H9 (cell line): ENCODE measurements at regions not wholly inside any gene's neighbourhood (a gene's known extent, or its start where the extent isn't known, plus 50 kb on each side); places are given as distances from the start of the nearest gene placed in this dataset.

Experiments used
- DNase-seq: peaks from one replicate; pipeline ENCODE4 v3.0.0-alpha.2; 2017
- H2AFZ ChIP-seq: one replicate; pipeline ENCODE4 v1.6.1; 2013; ENCODE audit warnings: mild to moderate bottlenecking, low read length, control low read depth, moderate library complexity
- H2AK5ac ChIP-seq: 2 replicates; pipeline ENCODE4 v1.6.1; 2013; ENCODE audit warnings: low read length, control low read depth, mixed read lengths; ENCODE audit not compliant: insufficient read length
- H2BK120ac ChIP-seq: one replicate; pipeline ENCODE4 v1.6.1; 2013; ENCODE audit warnings: low read depth, mild to moderate bottlenecking, low read length, control low read depth, inconsistent platforms; ENCODE audit not compliant: poor library complexity, severe bottlenecking
- H2BK12ac ChIP-seq: 2 replicates; pipeline ENCODE4 v1.6.1; 2013; ENCODE audit warnings: low read length, control low read depth, mixed read lengths, low read depth; ENCODE audit not compliant: insufficient read length
- H2BK15ac ChIP-seq: 2 replicates; pipeline ENCODE4 v1.6.1; 2013; ENCODE audit warnings: low read depth, low read length, control low read depth
- H2BK20ac ChIP-seq: one replicate; pipeline ENCODE4 v1.6.1; 2013; ENCODE audit warnings: low read depth, mild to moderate bottlenecking, low read length, control low read depth, inconsistent platforms; ENCODE audit not compliant: poor library complexity, severe bottlenecking
- H2BK5ac ChIP-seq: 2 replicates; pipeline ENCODE4 v1.6.1; 2013; ENCODE audit warnings: low read length, control low read depth, mixed read lengths; ENCODE audit not compliant: insufficient read length
- H3K14ac ChIP-seq: 2 replicates; pipeline ENCODE4 v1.6.1; 2013; ENCODE audit warnings: low read length, control low read depth; ENCODE audit not compliant: insufficient read depth
- H3K18ac ChIP-seq: 2 replicates; pipeline ENCODE4 v1.6.1; 2013; ENCODE audit warnings: low read depth, mild to moderate bottlenecking, mixed read lengths, low read length, control low read depth; ENCODE audit not compliant: insufficient read length
- H3K23ac ChIP-seq: 2 replicates; pipeline ENCODE4 v1.6.1; 2013; ENCODE audit warnings: low read length, control low read depth, mixed read lengths, low read depth; ENCODE audit not compliant: insufficient read length
- H3K23me2 ChIP-seq: 2 replicates; pipeline ENCODE4 v1.6.1; 2013; ENCODE audit warnings: low read depth, mild to moderate bottlenecking, mixed read lengths, low read length, control low read depth; ENCODE audit not compliant: insufficient read length, poor library complexity, severe bottlenecking
- H3K27ac ChIP-seq: 2 replicates; pipeline ENCODE4 v1.5.1; 2013; ENCODE audit warnings: low read length, control low read depth, mixed read lengths, low read depth; ENCODE audit not compliant: insufficient read length
- H3K27me3 ChIP-seq: 2 replicates; pipeline ENCODE4 v1.6.1; 2013; ENCODE audit warnings: low read length, control low read depth, inconsistent platforms; ENCODE audit not compliant: insufficient read depth
- H3K4ac ChIP-seq: 2 replicates; pipeline ENCODE4 v1.6.1; 2013; ENCODE audit warnings: low read depth, mild to moderate bottlenecking, control low read depth, inconsistent platforms, low read length, moderate library complexity
- H3K4me1 ChIP-seq: 2 replicates; pipeline ENCODE4 v1.6.1; 2013; ENCODE audit warnings: low read length, control low read depth, inconsistent platforms; ENCODE audit not compliant: insufficient read depth
- H3K4me2 ChIP-seq: 2 replicates; pipeline ENCODE4 v1.6.1; 2013; ENCODE audit warnings: low read length, control low read depth, mixed read lengths; ENCODE audit not compliant: insufficient read length, insufficient read depth
- H3K56ac ChIP-seq: 2 replicates; pipeline ENCODE4 v1.6.1; 2013; ENCODE audit warnings: low read depth, mild to moderate bottlenecking, mixed read lengths, low read length, control low read depth; ENCODE audit not compliant: insufficient read length
- H3K79me1 ChIP-seq: 2 replicates; pipeline ENCODE4 v1.6.1; 2013; ENCODE audit warnings: low read depth, mild to moderate bottlenecking, moderate library complexity, low read length, control low read depth, inconsistent platforms; ENCODE audit not compliant: insufficient read depth, poor library complexity, severe bottlenecking
- H3K79me2 ChIP-seq: 2 replicates; pipeline ENCODE4 v1.6.1; 2013; ENCODE audit warnings: low read length, control low read depth, inconsistent platforms; ENCODE audit not compliant: insufficient read depth
- H3K9ac ChIP-seq: 2 replicates; pipeline ENCODE4 v1.6.1; 2013; ENCODE audit warnings: low read length, control low read depth, mixed read lengths; ENCODE audit not compliant: insufficient read length; ENCODE audit errors: extremely low read depth
- H3K9me3 ChIP-seq: one replicate; pipeline ENCODE4 v1.6.1; 2013; ENCODE audit warnings: low read depth, low read length, inconsistent platforms; ENCODE audit not compliant: control insufficient read depth
- H3T11ph ChIP-seq: one replicate; pipeline ENCODE4 v1.6.1; 2013; ENCODE audit warnings: mild to moderate bottlenecking, low read length, control low read depth, inconsistent platforms
- H4K20me1 ChIP-seq: one replicate; pipeline ENCODE4 v1.6.1; 2013; ENCODE audit not compliant: control insufficient read depth, insufficient read length, insufficient read depth
- H4K5ac ChIP-seq: 2 replicates; pipeline ENCODE4 v1.6.1; 2013; ENCODE audit warnings: low read depth, mild to moderate bottlenecking, mixed read lengths, low read length, control low read depth; ENCODE audit not compliant: insufficient read length
- H4K8ac ChIP-seq: replicated peaks from 2 replicates; pipeline ENCODE4 v1.6.1; 2013; ENCODE audit warnings: low read length, control low read depth, mixed read lengths, low read depth; ENCODE audit not compliant: insufficient read length
- H4K91ac ChIP-seq: 2 replicates; pipeline ENCODE4 v1.6.1; 2013; ENCODE audit warnings: low read depth, mild to moderate bottlenecking, moderate library complexity, mixed read lengths, low read length, control low read depth; ENCODE audit not compliant: insufficient read length
- H3K27ac Mint-ChIP-seq, 3 experiments: 2 replicates in 2 of 3; 3 replicates in 1 of 3; pipeline ENCODE4 v1.8.0; 2020 to 2021; ENCODE audit warnings: mixed read lengths in 3 of 3, mild to moderate bottlenecking in 1 of 3, moderate library complexity in 1 of 3
- H3K27me3 Mint-ChIP-seq: 2 replicates; pipeline ENCODE4 v1.8.0; 2021; ENCODE audit warnings: low read depth, mild to moderate bottlenecking, moderate library complexity, mixed read lengths
- H3K36me3 Mint-ChIP-seq, 3 experiments: 2 replicates in 2 of 3; 3 replicates in 1 of 3; pipeline ENCODE4 v1.8.0; 2020 to 2021; ENCODE audit warnings: low read depth in 3 of 3, mixed read lengths in 3 of 3; ENCODE audit not compliant: insufficient read depth in 1 of 3
- H3K4me1 Mint-ChIP-seq, 2 experiments: 2 replicates each; pipeline ENCODE4 v1.8.0; 2020; ENCODE audit warnings: mixed read lengths in 2 of 2
- H3K4me3 Mint-ChIP-seq, 2 experiments: 2 replicates in 1 of 2; 3 replicates in 1 of 2; pipeline ENCODE4 v1.8.0; 2020 to 2021; ENCODE audit warnings: mild to moderate bottlenecking in 2 of 2, mixed read lengths in 2 of 2, moderate library complexity in 1 of 2
- H3K9me3 Mint-ChIP-seq, 2 experiments: 2 replicates in 1 of 2; 3 replicates in 1 of 2; pipeline ENCODE4 v1.8.0; 2020; ENCODE audit warnings: mild to moderate bottlenecking in 2 of 2, mixed read lengths in 2 of 2, moderate library complexity in 1 of 2
- CTCF ChIP-seq: fragments of 200-600 bp; sonication (generic); conservative IDR thresholded peaks from 3 replicates; pipeline ENCODE4 v1.8.0; 2021; ENCODE audit warnings: antibody characterized with exemption, mild to moderate bottlenecking
- WGBS: extraction: QIAGEN DNeasy Blood & Tissue Kit; methylation state at CpG from one replicate; pipeline ENCODE4 v1.1.7; 2013; ENCODE audit warnings: missing lambda C conversion rate, low lambda C conversion rate, mixed read lengths; ENCODE audit not compliant: insufficient read length; ENCODE audit errors: extremely low coverage; 5-methylcytosine and 5-hydroxymethylcytosine counted together

- H3K4me2 ChIP-seq, result no peak overlapping the region
- H3K79me1 ChIP-seq, result no peaks in the 10 kb centered on the region
- no peaks in the 10 kb centered on the region for H3K23me2 ChIP-seq
- H4K20me1 ChIP-seq, result no peaks in the 10 kb centered on the region
- no peak overlapping the region for H4K91ac ChIP-seq
- Mint-ChIP-seq H3K4me1 (peaks cover 9 to 13% of the 10 kb centered on the region in 2 experiments), H3K4me3 (no peak overlapping the region), H3K27me3 (no peaks in the 10 kb centered on the region), H3K27ac (no peak overlapping the region), H3K36me3 (no peaks in the 10 kb centered on the region), H3K9me3 (no peaks in the 10 kb centered on the region)
- H3T11ph ChIP-seq, result no peak overlapping the region
- no peak overlapping the region for H3K14ac ChIP-seq
- H3K56ac ChIP-seq, result no peak overlapping the region
- no peak overlapping the region for H3K18ac ChIP-seq
- no peaks in the 10 kb centered on the region for H3K4me1 ChIP-seq
- H4K5ac ChIP-seq, result no peak overlapping the region
- no peak overlapping the region for H3K27ac ChIP-seq
- no peak overlapping the region for H2AFZ ChIP-seq
- no peak overlapping the region for H4K8ac ChIP-seq
- no peaks in the 10 kb centered on the region for H3K79me2 ChIP-seq
- no peak for TF ChIP-seq CTCF
- WGBS, result no CpG with 5 or more reads among the region's 8 CpGs
- H3K9ac ChIP-seq, result no peak overlapping the region
- H3K9me3 ChIP-seq, result no peaks in the 10 kb centered on the region
- no peak overlapping the region for H2BK15ac ChIP-seq
- H2BK12ac ChIP-seq, result no peak overlapping the region
- H3K23ac ChIP-seq, result no peak overlapping the region
- DNase-seq, result no peak
- H2BK120ac ChIP-seq, result no peak overlapping the region
- H2AK5ac ChIP-seq, result no peak overlapping the region
- no peaks in the 10 kb centered on the region for H3K27me3 ChIP-seq
- H2BK20ac ChIP-seq, result no peak overlapping the region
- H3K4ac ChIP-seq, result no peak overlapping the region
- H2BK5ac ChIP-seq, result no peak overlapping the region
Observed at GRCh38 chr10:121221991-121222390, 370.8 kb downstream of the WDR11 start.
